ENCODE measurements at regions not wholly inside any gene's neighbourhood (a gene's known extent, or its start where the extent isn't known, plus 50 kb on each side); places are given as distances from the start of the nearest gene placed in this dataset.
"Not testable (repeated sequence)": the region's sequence is repeated elsewhere in the genome, so short reads cannot be mapped to it uniquely, and the experiment has no call there.

- DNase-seq: no peak
These were observed 90.9 kb upstream of the PTHLH start for GRCh38 chr12:28063355-28063880.

- no peak for DNase-seq
These were observed 92.8 kb upstream of the PTHLH start for GRCh38 chr12:28065374-28065773.

DNA sequence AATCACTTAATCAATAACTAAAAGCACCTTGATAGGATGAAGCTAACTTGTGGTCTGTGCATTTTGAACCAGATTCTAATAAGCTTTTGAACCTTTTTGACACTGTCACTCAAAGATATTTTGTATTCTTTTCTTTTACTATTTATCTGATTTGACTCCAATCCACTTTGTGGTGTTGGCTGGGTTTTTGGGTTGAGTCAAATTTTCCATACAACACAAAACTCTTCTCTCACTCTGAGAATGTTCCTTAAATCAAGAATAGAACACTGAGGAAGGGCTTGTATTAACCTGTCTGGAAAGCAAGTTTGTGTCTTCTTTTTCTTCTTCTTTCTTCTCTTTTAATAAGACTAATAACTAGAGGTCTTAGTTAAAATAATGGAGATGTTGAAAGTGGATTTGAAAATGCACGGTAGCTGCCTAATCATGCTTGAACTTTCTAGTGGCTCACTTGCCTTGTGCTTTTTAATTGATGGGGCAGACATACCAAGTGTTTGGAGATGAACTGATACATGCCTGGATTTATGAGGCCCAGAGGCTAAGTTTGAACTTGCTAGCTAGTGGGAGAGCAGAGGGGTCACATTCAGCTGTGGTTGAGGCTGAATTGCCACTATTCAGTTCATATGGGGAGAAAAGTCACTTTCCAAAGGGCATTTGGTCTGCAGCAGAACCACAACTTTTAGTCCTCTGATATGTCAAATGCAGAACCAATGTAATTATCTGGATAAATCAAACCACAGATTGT is 93.5 kb upstream of the PTHLH start:
- no peak for DNase-seq

- DNase-seq: no peak
These were observed 94.3 kb upstream of the PTHLH start for GRCh38 chr12:28066879-28067278.

GRCh38 chr12:28068467-28068866 is 95.9 kb upstream of the PTHLH start:
- no peak for DNase-seq

GRCh38 chr12:28079539-28079938 is 107.0 kb upstream of the PTHLH start:
- DNase-seq: no peak

DNA sequence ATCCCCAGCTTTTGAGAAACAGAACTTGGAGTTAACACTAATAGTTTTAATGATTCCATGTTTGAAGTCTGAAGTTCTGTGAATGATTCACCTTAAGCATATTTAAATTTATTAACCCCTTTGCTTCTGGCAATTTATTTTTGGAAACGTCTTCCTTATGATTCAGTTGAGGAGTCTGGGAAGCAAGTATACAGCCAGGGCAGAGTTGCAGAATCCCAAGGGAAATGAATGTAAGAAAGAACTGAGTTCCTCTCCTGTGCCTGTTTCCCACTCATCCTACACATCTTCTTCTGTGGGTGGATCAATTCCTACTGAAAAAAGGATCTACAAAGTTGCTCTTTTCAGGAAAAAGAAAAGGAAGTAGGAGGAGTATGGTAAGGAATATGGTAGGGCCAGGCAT is 108.2 kb upstream of the CCDC91 start:
- no peak for DNase-seq

GRCh38 chr12:28083840-28084678 is 106.2 kb upstream of the CCDC91 start:
- no peak for DNase-seq

DNA sequence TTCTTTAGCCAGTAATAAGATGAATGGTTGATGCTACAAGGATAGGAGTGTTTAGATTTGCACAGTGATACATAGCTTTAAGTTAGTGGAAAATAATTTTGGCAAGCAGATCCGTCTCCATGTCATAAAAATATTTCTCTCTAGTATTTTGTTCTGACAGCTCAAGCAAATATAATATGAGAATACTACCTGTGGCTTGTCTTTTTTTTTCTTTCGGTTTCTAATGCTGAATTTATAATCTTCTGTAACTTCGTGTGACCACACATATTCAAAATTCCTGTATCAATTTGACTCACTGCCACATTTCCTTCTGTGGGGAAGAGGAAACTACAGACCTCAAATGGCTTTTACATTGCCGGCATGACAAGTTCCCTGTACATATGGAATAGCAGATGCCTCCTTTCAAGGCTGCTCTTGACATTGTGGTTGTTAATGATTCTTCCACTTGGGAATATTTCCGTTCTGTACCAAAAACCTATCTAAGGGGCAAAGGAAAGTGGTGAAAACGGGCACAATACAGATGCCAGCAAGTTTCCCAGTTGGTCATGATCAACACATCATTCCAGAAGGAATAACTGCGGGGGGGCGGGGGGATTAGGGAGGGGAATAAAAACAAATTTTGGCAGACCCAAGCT is 103.6 kb upstream of the CCDC91 start:
- DNase-seq: peak; percentile 47

GRCh38 chr12:28088566-28089272 is 101.5 kb upstream of the CCDC91 start:
- no peak for DNase-seq

DNA sequence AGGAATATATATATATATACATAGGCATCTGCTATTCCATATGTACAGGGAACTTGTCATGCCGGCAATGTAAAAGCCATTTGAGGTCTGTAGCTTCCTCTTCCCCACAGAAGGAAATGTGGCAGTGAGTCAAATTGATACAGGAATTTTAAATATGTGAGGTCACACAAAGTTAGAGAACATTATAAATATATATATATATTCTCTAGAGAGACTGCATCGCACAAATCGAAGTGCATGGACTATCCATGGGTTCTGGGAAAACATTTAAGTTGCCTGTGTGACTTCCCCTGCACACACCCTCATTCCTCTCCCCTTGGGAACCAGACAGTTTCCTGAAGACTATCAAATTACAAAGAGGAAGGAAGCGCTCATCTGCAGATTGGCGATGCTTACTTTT is 100.9 kb upstream of the CCDC91 start:
- DNase-seq: no peak

DNA sequence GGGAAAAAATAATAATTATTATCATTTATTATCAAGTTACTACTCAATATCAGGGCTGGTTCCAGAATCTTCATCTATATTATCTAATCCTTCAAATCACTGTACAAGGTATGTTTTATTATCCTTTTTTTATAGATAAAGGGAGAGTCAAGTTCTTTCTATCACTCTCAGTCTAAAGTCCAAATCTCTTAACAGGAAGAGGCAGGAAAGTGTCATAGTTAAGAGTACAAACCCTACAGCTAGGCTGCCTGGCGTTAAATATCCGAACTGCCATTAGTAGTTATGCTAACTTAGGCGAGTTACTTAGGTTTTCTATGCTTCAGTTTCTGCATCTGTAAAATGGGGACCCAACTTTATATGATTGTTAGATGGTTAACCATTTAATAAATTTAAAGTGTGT is 99.4 kb upstream of the CCDC91 start:
- DNase-seq: no peak

GRCh38 chr12:28092396-28092795 is 97.9 kb upstream of the CCDC91 start:
- no peak for DNase-seq

- no peak for DNase-seq
These were observed 93.6 kb upstream of the CCDC91 start for GRCh38 chr12:28096649-28097048.

GRCh38 chr12:28097221-28097620 is 93.0 kb upstream of the CCDC91 start:
- DNase-seq: no peak

DNA sequence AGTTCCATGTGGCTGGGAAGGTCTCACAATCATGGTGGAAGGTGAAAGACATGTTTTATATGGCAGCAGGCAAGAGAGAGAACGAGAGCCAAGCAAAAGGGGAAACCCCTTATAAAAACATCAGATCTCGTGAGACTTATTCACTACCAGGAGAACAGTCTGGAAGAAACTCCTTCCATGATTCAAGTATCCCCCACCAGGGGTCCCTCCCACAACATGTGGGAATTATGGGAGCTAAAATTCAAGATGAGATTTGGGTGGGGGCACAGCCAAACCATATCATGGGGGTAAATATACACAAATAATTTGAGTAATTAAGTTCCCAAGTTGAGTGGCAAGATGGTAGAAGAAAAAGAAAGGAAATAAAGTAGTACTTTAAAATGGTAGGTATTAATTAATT is 91.0 kb upstream of the CCDC91 start:
- DNase-seq: not testable (repeated sequence)

GRCh38 chr12:28099871-28100270 is 90.4 kb upstream of the CCDC91 start:
- peak; percentile 27 for DNase-seq

DNA sequence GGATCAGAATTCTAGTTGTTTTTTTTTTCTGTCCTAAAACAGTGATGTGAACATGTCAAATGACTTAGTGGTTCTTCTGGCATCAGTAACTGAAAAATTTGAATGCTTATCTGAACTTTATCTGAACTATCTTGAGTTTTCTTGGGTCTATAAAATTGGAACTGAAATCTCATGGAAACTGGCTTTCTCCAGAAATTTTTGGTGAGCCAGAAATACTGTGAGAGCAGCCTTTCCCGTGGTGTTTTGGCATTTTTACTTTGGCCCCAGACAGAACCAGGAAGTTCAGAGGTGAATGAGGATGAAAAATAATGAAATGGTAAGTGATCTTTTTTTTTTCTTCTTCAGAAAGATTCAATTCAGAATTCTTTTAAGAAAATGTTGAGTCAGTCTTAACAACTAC is 89.5 kb upstream of the CCDC91 start:
- DNase-seq: no peak

DNA sequence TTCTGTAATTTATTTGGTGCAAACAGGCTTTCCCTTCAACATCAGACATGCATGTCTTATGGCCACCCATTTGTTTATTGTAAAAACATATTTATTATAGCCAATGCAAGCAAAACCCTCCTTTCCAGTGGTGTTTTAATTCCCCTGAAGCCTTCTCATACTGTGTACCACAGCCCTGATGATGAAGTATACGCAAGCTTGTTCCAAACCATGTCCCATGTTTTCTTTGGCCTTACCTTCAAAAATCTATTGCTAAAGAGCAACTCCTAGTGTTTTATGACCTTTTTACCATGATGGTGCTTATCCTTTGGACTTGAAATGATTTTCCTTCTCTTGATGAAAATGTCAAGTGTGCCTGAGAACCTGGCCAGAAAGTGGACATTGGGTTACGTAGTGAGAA is 85.9 kb upstream of the CCDC91 start:
- no peak for DNase-seq

GRCh38 chr12:28104903-28105864 is 85.1 kb upstream of the CCDC91 start:
- DNase-seq: peak; percentile 82

- DNase-seq: no peak
These were observed 82.6 kb upstream of the CCDC91 start for GRCh38 chr12:28107679-28108078.

GRCh38 chr12:28108599-28108998 is 81.7 kb upstream of the CCDC91 start:
- no peak for DNase-seq

Data from NCI-H446 treated with DMSO at 0.1 percent for 48 hours (cell line).